GM21825 (cell line): ENCODE measurements at regions not wholly inside any gene's neighbourhood (a gene's known extent, or its start where the extent isn't known, plus 50 kb on each side); places are given as distances from the start of the nearest gene placed in this dataset.

ENCODE experiments used
- ATAC-seq: cut with Tn5 transposase; IDR thresholded peaks from one replicate; pipeline ENCODE4 v1.9.1; 2021; ENCODE audit warnings: mild to moderate bottlenecking, moderate library complexity; ENCODE audit not compliant: unreplicated experiment

DNA sequence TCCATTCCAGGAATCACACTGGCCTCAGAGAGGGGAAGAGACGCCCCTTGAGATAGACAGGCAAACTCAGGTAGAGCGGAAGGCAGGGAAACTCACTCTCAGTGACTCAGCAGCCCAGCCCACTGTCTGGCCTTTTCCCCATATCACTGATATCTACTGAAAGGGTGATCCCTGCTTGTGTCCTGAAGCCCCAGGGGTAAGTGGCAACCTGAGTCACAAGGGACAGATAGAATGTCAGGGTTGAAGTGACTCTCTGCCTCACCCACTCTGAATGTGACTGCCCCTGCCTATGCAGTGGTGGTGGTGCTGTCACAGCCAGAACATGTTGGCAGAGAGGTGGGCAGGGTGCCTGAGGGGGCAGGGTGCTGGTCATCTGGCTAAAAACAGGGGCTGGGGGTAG is 157.5 kb upstream of the FGGY start:
- ATAC-seq = no peak

- ATAC-seq = no peak
Observed at GRCh38 chr1:59141267-59141863, 155.5 kb upstream of the FGGY start.

GRCh38 chr1:59142311-59143132 is 154.4 kb upstream of the FGGY start:
- no peak for ATAC-seq

DNA sequence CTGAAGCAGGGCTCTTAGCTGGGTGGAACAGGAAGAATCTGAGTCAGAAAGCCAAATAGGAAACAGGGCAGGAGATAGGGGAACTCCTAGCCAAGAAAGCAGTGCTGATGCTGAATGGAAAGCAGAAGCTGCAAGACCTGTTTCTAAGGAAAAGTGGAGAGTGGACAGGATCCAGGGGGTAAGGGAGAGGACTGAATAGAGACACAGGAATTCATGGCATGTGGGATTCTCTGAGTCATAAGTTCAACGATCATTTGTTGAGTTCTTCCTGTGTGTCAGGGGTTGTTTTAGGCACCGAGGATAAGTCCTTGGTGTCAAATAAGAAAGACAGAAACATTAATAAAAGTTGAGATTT is 153.8 kb upstream of the FGGY start:
- ATAC-seq = no peak

GRCh38 chr1:59143811-59144210 is 153.1 kb upstream of the FGGY start:
- no peak for ATAC-seq

DNA sequence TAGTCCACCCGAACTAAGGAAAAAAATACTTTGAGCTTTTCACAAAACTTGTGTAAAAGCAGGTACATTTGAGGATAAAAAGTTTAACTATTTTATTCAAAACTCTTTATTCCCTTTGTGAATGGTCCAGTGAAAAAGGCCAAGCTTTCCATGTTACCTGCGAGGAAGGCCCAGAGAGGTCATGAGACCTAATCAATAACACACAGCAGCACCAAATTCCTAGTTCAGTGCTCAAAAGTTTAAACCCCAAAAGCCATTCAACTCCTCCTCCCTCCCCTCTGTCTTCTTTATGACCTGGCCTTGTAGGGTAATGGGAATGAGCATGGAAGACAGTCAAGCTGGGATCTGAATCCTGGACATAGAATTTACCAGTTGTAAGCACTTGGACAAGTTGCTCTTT is 151.9 kb upstream of the FGGY start:
- ATAC-seq = no peak

DNA sequence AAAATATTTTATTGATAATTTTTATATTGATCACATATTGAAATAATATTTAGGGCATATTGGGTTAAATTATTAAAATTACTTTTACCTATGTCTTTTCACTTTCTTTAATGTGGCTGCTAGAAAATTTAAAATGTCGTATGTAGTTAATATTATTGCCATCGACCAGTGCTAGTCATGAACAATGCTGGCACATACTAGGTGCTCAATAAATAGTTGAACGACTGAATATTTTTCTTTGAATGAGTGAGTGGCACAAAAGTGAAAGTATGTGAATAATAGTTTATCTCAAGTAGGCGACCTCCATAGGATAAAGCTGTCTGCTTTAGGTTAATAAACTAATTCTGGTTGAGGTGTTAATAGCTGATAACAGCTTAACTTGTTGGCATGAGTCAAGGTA is 150.8 kb upstream of the FGGY start:
- no peak for ATAC-seq

- peak; percentile 56 for ATAC-seq
Observed at GRCh38 chr1:59146651-59147358, 150.1 kb upstream of the FGGY start.

DNA sequence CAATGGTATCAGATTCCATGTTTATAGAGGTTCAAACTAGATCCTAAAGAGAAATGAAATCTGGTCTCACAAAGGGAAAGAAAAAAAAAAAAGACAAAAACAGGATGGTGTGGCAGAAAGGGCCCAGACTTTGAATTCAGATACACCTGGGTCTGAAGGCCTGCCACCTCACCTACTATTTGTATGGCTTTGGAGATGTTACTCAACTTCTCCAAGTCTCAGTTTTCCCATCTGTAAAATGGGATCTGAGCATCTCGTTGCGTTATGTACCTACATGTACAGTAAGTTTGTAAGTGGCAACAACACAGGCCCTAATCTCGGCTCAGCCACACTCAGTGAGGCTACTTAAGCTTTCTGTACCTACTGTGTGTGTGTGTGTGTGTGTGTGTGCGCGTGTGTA is 147.5 kb upstream of the FGGY start:
- no peak for ATAC-seq

DNA sequence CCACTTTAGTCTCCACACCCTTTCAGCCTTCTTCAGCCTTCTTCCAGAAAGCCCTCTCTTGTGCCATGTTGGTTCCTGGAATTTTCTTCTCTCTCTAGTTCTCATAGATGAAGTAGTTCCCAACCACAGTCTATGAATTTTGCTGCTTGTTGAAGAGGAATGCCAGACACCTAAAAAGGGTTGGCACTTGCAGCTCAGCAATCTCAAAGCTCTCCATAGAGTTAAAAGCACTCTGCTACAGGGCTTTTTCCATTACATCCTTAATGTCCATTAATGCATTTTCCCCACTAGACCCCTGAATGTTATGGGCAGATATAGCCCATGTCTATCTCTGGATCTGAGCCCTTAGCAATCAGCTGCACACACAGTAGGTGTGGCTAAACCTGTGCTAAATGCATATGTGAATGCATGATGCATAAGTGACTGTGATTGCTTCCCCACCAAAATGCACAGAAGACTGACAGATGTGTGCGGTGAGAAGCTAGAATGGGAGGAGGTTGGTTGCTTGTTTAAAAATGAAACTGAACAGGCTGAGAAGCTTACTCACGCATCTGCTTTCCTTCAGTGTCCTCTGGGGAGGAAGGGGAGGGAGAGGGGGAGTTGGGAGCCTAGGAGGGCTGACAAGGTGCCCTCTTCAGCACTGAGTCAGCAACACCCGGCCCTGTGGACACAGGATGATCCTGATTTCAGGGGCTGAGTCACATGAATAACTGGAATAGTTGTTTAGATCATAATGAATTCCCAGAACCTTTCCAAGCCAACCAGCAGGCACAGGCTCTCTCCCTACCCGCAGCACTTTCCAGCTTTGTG is 146.1 kb upstream of the FGGY start:
- ATAC-seq = peak; percentile 70

GRCh38 chr1:59151387-59151761 is 145.5 kb upstream of the FGGY start:
- no peak for ATAC-seq

DNA sequence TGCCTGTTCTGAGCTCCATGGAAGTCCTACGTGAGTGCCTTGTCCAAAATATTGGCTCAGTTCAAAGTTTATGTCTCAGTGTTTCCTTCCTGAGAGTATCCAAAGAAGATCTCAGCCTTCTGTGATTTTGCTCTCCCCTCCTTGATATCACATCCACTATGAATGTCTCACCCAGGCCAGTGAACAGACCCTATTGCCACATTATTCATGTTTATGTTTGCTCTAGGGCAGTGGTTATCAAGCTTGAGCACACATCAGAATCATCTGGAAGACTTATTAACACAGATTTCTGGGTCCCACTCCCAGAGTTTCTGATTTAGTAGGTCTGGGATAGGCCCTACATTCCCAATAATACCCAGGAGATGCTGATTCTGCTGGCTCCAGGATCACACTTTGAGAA is 145.0 kb upstream of the FGGY start:
- ATAC-seq = no peak

GRCh38 chr1:59152511-59152910 is 144.4 kb upstream of the FGGY start:
- ATAC-seq = no peak

GRCh38 chr1:59154401-59154800 is 142.5 kb upstream of the FGGY start:
- ATAC-seq = no peak

DNA sequence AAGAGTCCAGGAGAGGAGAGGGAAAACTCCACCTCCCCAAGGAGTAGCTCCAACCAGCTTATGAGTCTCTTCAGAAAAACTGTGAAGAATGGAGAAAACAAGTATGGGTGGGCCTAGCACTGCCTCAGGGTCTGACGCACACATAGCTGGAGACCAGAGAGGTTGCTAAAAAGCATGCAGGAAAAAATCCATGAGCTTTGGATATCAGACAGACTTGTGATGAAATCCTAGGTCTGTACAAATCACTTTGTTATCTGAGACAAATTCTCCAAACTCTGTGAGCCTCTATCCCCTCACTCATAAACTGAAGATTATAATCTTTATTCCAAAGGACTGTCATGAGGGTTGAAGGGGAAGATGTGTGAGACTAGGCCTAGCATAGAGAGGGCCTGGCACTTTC is 141.5 kb upstream of the FGGY start:
- no peak for ATAC-seq

GRCh38 chr1:59156051-59156450 is 140.8 kb upstream of the FGGY start:
- ATAC-seq = no peak

DNA sequence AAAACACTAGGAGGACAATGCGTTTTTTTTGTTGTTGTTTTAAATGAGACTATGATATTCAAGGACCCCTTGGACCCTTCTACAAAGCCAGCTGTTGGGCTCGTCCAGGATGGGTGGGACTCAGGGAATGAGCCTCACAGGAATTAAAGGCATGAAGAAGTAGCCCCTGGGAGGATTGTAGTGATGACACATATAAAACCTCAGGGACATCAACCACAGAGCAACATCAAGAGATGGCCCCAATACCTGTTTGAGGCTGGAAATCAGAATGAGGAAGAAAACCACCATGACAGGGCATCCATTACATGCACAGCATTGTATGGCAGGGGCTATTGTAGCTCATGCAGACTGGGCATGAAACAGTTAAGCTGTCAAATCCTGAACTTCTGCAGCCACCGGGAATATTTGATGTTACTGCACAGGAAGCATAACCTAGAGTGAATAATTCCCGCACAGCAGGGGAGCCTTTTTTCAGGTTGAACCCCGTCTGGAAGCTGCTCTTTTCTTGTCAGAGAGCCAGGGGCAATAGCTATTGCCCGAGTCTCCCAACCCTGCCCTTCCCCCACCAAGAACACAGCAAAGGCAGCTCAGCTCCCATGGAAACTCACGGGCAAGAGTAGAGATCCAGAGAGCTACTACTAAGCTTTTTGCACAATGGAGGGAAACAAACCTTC is 140.2 kb upstream of the FGGY start:
- no peak for ATAC-seq

DNA sequence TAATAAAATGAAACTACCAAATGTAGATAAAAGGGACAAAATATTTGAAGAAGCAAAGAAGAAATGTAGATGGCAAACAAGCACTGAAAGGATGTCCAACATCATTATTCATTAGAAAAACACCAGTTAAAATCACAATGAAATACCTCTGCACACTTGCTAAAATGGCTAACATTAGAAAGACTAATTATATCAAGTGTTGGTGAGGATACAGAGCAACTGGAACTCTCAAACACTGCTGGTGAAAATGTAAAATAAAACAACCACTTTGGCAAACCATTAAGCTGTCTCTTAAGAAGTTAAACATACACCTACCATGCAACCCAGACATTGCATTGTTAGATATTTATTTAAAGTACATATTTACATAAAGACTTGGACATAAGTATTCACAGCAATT is 138.6 kb upstream of the FGGY start:
- ATAC-seq = no peak

GRCh38 chr1:59159557-59160203 is 137.2 kb upstream of the FGGY start:
- no peak for ATAC-seq

DNA sequence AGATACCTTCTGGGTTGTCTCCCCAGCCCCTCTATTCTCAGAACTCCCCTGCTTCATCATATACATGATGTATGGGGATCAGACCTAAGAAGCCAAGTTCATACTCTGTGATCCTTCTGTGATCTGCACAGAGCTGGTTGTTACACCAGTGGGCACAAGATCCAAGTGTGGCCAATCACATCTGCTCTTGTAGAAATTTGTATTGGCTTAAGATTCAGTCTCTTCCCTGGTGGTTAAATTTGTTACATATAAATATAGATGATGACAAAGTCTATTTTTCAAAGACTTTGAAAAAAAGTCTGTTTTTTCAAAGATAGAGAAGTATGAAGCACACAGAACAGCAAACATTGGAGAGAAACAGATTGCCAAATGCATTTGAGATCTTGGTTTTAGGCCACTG is 135.8 kb upstream of the FGGY start:
- no peak for ATAC-seq
